Activated T-helper 2 cell treated with anti-CD3 and anti-CD28 coated beads, Interferon-gamma antibody, Interleukin-2, Interleukin-4, amounts not matched to agents 10 μg/mL and 5 μg/mL and 100 μg/mL, durations not matched to agents 14 hours and 24 hours and 36 hours (primary cell): ENCODE measurements at regions not wholly inside any gene's neighbourhood (a gene's known extent, or its start where the extent isn't known, plus 50 kb on each side); places are given as distances from the start of the nearest gene placed in this dataset.

ENCODE experiments used
- DNase-seq: peaks from one replicate; pipeline ENCODE4 v3.0.0; 2021; ENCODE audit warnings: low spot score
- H3K27ac Mint-ChIP-seq: one replicate; pipeline ENCODE4 v1.8.0; 2021; ENCODE audit warnings: mixed read lengths
- H3K27me3 Mint-ChIP-seq: one replicate; pipeline ENCODE4 v1.8.0; 2021; ENCODE audit warnings: low read depth, mixed read lengths
- H3K36me3 Mint-ChIP-seq: one replicate; pipeline ENCODE4 v1.8.0; 2021; ENCODE audit warnings: low read depth, mixed read lengths
- H3K4me1 Mint-ChIP-seq: one replicate; pipeline ENCODE4 v1.8.0; 2021; ENCODE audit warnings: low read depth, mixed read lengths
- H3K4me3 Mint-ChIP-seq: one replicate; pipeline ENCODE4 v1.8.0; 2021; ENCODE audit warnings: low read depth, mild to moderate bottlenecking, moderate library complexity, mixed read lengths
- H3K9me3 Mint-ChIP-seq: one replicate; pipeline ENCODE4 v1.8.0; 2021; ENCODE audit warnings: mixed read lengths
- intact Hi-C: fragments of 100-400 bp; cut with micrococcal nuclease; formaldehyde crosslinking; loops from one replicate; pipeline ENCODE4 v1.15.1; 2023

DNA sequence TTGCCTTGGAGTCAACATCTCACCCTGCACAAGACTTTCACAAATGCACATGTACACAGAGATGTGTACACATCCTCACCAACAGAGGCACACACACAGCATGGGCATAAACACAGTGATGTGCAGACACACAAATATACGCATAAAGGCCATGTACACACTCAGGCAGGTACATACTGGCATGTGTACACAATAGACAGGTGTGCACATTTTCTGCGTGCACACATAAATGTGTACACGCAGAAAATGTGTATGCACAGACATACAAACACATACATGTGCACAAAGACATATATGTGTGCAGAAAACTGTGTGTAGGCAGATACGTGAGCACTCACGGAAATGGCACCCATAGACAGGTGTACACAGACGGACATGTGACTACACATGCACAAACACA lies 85.3 kb upstream of the ZBTB40 start:
- no peak for DNase-seq
- intact Hi-C loops: no loop called here
- H3K27ac Mint-ChIP-seq: no peak overlapping the region
- H3K36me3 Mint-ChIP-seq: no peaks in the 10 kb centered on the region
- no peak overlapping the region for H3K4me3 Mint-ChIP-seq
- H3K9me3 Mint-ChIP-seq: no peaks in the 10 kb centered on the region
- H3K4me1 Mint-ChIP-seq: no peaks in the 10 kb centered on the region
- peaks cover 6% of the 10 kb centered on the region for H3K27me3 Mint-ChIP-seq

DNA sequence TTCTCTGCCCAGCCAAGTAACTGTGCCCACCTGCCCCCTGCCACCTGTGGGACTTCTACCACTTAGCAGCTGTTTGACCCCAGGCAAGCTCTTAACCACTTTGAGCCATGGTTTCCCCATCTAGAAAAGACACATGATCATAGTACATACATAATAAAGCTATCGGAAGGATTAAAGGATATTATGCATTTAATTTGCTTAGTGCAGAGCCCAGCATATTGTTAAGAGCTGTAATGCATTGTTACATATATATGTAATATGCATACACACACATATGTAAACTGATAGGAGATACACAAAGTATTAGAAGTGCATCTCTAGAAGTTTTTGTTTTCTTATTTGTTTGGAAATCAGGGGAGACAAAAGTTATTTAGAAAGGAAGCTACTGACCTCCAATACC lies 83.5 kb upstream of the ZBTB40 start:
- Mint-ChIP-seq H3K4me3 (no peak overlapping the region), H3K27ac (no peak overlapping the region), H3K36me3 (no peaks in the 10 kb centered on the region), H3K4me1 (no peaks in the 10 kb centered on the region), H3K27me3 (peaks cover 6% of the 10 kb centered on the region), H3K9me3 (no peaks in the 10 kb centered on the region)
- intact Hi-C loops: no loop called here
- DNase-seq: no peak

DNA sequence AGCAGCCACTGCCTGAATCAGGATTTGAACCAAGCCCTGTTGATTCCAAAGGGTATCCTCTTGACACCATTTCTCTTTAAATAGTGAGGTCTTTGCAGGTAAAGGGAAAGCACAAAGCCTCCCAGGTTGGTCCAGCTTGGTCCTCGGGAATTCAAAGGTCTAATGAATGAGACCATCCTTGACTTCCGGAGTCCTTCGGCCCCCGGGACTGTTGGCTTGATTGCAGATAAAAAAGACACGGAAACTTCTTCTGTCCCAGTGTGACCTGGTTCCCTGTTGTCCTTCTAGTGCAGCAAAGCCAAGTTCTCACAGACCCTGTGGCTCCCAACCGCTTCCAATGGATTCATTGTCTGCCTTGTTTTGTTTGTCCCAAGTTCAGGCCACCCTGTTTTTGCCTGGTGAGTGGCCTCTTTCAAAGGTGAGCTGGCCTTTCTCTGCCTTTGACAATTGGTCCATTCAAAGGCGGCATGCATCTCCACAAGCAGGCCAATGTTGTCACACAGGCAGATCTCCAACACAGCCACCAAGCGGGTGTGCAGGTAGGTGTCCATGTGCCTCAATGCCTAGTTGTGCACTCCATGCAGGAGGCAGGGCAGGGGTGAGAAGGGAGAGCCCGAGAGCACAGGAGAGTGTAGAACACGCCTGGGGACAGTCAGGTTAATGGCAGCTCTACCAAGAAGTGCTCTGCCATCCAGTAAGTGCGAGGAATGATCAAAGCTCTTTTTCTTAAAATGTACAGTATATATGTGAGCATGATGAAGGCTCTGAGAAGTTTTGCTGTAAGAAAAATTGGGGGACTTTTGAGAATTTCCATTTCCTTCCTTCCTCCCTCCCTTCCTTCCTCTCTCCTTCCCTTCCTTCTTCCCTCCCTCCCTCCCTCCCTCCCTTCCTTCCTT lies 82.1 kb upstream of the ZBTB40 start:
- H3K4me3 Mint-ChIP-seq: no peak overlapping the region

GRCh38 chr1:22370190-22370498 lies 81.5 kb upstream of the ZBTB40 start:
- H3K27ac Mint-ChIP-seq: no peak overlapping the region
- peaks cover 6% of the 10 kb centered on the region for H3K27me3 Mint-ChIP-seq
- H3K4me1 Mint-ChIP-seq: no peaks in the 10 kb centered on the region
- intact Hi-C loops: no loop called here
- no peak for DNase-seq
- H3K36me3 Mint-ChIP-seq: no peaks in the 10 kb centered on the region
- H3K4me3 Mint-ChIP-seq: no peak overlapping the region
- H3K9me3 Mint-ChIP-seq: no peaks in the 10 kb centered on the region

More for the DNA sequence above, 82.1 kb upstream of the ZBTB40 start:
- Mint-ChIP-seq H3K4me1 (no peaks in the 10 kb centered on the region), H3K27ac (no peak overlapping the region), H3K36me3 (no peaks in the 10 kb centered on the region), H3K9me3 (no peaks in the 10 kb centered on the region), H3K27me3 (peaks cover 6% of the 10 kb centered on the region)
- intact Hi-C loops: no loop called here
- DNase-seq: no peak

- H3K27me3 Mint-ChIP-seq: peaks cover 6% of the 10 kb centered on the region
- no peak for DNase-seq
- H3K36me3 Mint-ChIP-seq: no peaks in the 10 kb centered on the region
- H3K4me1 Mint-ChIP-seq: no peaks in the 10 kb centered on the region
- no peaks in the 10 kb centered on the region for H3K9me3 Mint-ChIP-seq
- no peak overlapping the region for H3K27ac Mint-ChIP-seq
- intact Hi-C loops: no loop called here
- H3K4me3 Mint-ChIP-seq: no peak overlapping the region
Observed at GRCh38 chr1:22371408-22371807, 80.2 kb upstream of the ZBTB40 start.

DNA sequence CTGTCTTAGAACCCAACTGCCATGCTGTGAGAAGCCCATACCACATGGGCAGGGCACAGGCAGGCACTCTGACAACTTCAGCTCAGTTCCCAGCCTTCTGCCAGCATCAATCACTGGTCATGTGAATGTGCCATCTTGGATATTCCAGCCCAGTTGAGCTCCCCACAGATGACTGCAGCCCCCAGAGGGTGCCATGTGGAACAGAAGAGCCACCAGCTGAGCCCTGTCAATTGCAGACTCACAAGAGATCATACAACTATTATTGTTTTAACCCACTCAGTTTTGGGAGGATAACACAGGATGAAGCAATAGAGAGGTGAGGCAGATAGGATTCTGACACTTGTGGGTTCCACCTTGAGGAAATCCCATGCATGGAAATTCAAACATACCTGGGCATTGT lies 78.4 kb upstream of the ZBTB40 start:
- Mint-ChIP-seq H3K27ac (no peak overlapping the region), H3K36me3 (no peaks in the 10 kb centered on the region), H3K9me3 (no peaks in the 10 kb centered on the region), H3K4me1 (no peaks in the 10 kb centered on the region), H3K27me3 (peaks cover 6% of the 10 kb centered on the region), H3K4me3 (no peak overlapping the region)
- intact Hi-C loops: no loop called here
- no peak for DNase-seq

- H3K27ac Mint-ChIP-seq: no peak overlapping the region
- no peak for DNase-seq
- H3K9me3 Mint-ChIP-seq: no peaks in the 10 kb centered on the region
- intact Hi-C loops: no loop called here
- H3K4me1 Mint-ChIP-seq: no peaks in the 10 kb centered on the region
- H3K4me3 Mint-ChIP-seq: no peak overlapping the region
- no peaks in the 10 kb centered on the region for H3K36me3 Mint-ChIP-seq
- peaks cover 3% of the 10 kb centered on the region for H3K27me3 Mint-ChIP-seq
Observed at GRCh38 chr1:22374001-22374400, 77.7 kb upstream of the ZBTB40 start.

DNA sequence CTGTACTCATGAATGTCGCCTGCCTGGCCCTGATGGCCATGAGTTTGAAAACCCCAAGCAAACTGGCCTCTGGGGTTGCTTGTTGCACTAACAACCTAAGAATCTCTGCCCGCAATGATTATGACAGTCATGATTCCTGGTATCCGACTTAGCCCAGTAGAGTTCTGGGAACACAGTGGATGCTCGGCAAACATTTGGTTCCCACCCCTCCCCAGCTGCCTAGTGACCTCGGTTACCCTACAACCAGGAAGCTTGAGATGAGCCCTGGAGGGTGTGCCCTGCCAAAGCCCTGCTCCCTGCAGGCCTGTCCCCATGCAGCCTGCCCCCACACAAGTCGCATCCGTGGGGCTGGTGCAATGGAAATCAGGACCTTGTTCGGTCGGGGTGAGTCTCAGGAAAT lies 76.0 kb upstream of the ZBTB40 start:
- intact Hi-C loops: no loop called here
- Mint-ChIP-seq H3K27me3 (no peaks in the 10 kb centered on the region), H3K9me3 (no peaks in the 10 kb centered on the region), H3K36me3 (no peaks in the 10 kb centered on the region), H3K4me1 (no peaks in the 10 kb centered on the region), H3K4me3 (no peak overlapping the region), H3K27ac (no peak overlapping the region)
- no peak for DNase-seq

- H3K36me3 Mint-ChIP-seq: no peaks in the 10 kb centered on the region
- H3K27me3 Mint-ChIP-seq: no peaks in the 10 kb centered on the region
- no peak for DNase-seq
- H3K4me3 Mint-ChIP-seq: no peak overlapping the region
- no peak overlapping the region for H3K27ac Mint-ChIP-seq
- intact Hi-C loops: no loop called here
- no peaks in the 10 kb centered on the region for H3K9me3 Mint-ChIP-seq
- H3K4me1 Mint-ChIP-seq: no peaks in the 10 kb centered on the region
Observed at GRCh38 chr1:22376001-22376400, 75.7 kb upstream of the ZBTB40 start.

GRCh38 chr1:22376546-22376945 lies 75.1 kb upstream of the ZBTB40 start:
- H3K4me1 Mint-ChIP-seq: no peaks in the 10 kb centered on the region
- H3K9me3 Mint-ChIP-seq: no peaks in the 10 kb centered on the region
- no peak overlapping the region for H3K4me3 Mint-ChIP-seq
- intact Hi-C loops: no loop called here
- no peaks in the 10 kb centered on the region for H3K27me3 Mint-ChIP-seq
- H3K27ac Mint-ChIP-seq: no peak overlapping the region
- no peak for DNase-seq
- H3K36me3 Mint-ChIP-seq: no peaks in the 10 kb centered on the region

GRCh38 chr1:22376976-22377375 lies 74.7 kb upstream of the ZBTB40 start:
- no peaks in the 10 kb centered on the region for H3K9me3 Mint-ChIP-seq
- H3K4me3 Mint-ChIP-seq: no peak overlapping the region
- H3K27me3 Mint-ChIP-seq: no peaks in the 10 kb centered on the region
- intact Hi-C loops: no loop called here
- no peak overlapping the region for H3K27ac Mint-ChIP-seq
- no peak for DNase-seq
- H3K4me1 Mint-ChIP-seq: no peaks in the 10 kb centered on the region
- H3K36me3 Mint-ChIP-seq: no peaks in the 10 kb centered on the region

DNA sequence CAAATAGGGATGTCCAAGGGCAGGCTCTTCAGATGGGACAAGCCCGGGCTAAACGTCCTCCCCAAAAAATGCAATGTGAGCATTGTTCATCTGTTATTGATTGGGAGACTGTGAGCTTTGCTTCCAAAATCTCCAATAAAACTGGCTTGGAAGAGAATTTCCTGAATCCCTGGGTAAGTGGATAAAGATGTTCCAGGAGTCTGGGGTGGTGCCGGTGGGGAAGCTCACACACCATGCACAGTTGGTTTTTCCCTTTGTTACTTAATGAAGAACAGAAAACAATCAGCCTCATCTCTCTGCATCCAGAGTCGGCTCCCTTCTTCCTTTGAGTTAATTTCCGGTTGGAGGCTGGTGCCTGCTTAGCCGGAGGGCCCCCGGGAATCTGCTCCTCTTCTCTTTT lies 72.1 kb upstream of the ZBTB40 start:
- no peaks in the 10 kb centered on the region for H3K9me3 Mint-ChIP-seq
- no peaks in the 10 kb centered on the region for H3K4me1 Mint-ChIP-seq
- no peaks in the 10 kb centered on the region for H3K27me3 Mint-ChIP-seq
- DNase-seq: no peak
- intact Hi-C loops: no loop called here
- no peaks in the 10 kb centered on the region for H3K36me3 Mint-ChIP-seq
- H3K27ac Mint-ChIP-seq: no peak overlapping the region
- no peak overlapping the region for H3K4me3 Mint-ChIP-seq

GRCh38 chr1:22380024-22380785 lies 71.4 kb upstream of the ZBTB40 start:
- H3K4me3 Mint-ChIP-seq: no peak overlapping the region
- H3K4me1 Mint-ChIP-seq: no peaks in the 10 kb centered on the region
- no peaks in the 10 kb centered on the region for H3K36me3 Mint-ChIP-seq
- no peak overlapping the region for H3K27ac Mint-ChIP-seq
- intact Hi-C loops: no loop called here
- no peak for DNase-seq
- H3K9me3 Mint-ChIP-seq: no peaks in the 10 kb centered on the region
- no peaks in the 10 kb centered on the region for H3K27me3 Mint-ChIP-seq
